SU-DHL-6 (cell line): ENCODE measurements at regions not wholly inside any gene's neighbourhood (a gene's known extent, or its start where the extent isn't known, plus 50 kb on each side); places are given as distances from the start of the nearest gene placed in this dataset.

ENCODE experiments used
- CTCF ChIP-seq: fragments of 200-600 bp; sonication (generic); IDR thresholded peaks from one replicate; pipeline ENCODE4 v1.5.1; 2017; ENCODE audit warnings: antibody characterized with exemption, mild to moderate bottlenecking, low read length, moderate library complexity; ENCODE audit not compliant: insufficient read depth, poor library complexity, severe bottlenecking
- EZH2phosphoT487 ChIP-seq: fragments of 200-600 bp; sonication (generic), shearing (Covaris generic); conservative IDR thresholded peaks from 2 replicates; pipeline ENCODE4 v1.6.1; 2018; ENCODE audit warnings: mild to moderate bottlenecking, antibody characterized with exemption, low read length, moderate library complexity, mixed read lengths

DNA sequence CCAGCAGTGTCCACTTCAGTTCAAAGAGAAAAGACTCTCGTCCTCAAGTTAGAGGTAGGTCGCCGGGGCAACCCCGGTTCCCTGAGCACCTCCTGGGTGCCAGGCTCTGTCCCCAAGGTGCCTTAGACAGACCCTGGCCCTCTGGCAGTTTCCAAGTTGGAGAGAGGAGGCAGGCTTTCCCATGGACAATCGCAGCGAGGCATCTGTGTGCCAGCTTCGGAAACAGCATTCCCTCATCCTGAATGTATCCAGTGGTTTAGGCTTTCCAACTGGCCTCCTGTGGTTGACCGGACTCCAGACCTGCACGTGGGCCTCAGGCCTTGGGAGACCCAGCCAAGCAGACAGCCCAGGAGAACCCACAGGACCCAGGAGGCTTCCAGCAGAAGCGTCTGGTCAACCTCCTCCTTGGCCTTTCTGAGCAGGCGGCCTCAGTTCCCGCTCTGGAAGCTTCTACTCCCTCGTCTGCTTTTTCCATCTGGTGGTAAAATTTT, 70.3 kb downstream of the KCNF1 start:
- TF ChIP-seq CTCF (no peak), EZH2phosphoT487 (no peak)
